HG02642 (cell line): ENCODE measurements at regions not wholly inside any gene's neighbourhood (a gene's known extent, or its start where the extent isn't known, plus 50 kb on each side); places are given as distances from the start of the nearest gene placed in this dataset.
"Not testable (repeated sequence)": the region's sequence is repeated elsewhere in the genome, so short reads cannot be mapped to it uniquely, and the experiment has no call there.

ENCODE experiments used
- ATAC-seq: cut with Tn5 transposase; IDR thresholded peaks from one replicate; pipeline ENCODE4 v1.9.1; 2021; ENCODE audit warnings: mild to moderate bottlenecking; ENCODE audit not compliant: unreplicated experiment, poor library complexity

DNA sequence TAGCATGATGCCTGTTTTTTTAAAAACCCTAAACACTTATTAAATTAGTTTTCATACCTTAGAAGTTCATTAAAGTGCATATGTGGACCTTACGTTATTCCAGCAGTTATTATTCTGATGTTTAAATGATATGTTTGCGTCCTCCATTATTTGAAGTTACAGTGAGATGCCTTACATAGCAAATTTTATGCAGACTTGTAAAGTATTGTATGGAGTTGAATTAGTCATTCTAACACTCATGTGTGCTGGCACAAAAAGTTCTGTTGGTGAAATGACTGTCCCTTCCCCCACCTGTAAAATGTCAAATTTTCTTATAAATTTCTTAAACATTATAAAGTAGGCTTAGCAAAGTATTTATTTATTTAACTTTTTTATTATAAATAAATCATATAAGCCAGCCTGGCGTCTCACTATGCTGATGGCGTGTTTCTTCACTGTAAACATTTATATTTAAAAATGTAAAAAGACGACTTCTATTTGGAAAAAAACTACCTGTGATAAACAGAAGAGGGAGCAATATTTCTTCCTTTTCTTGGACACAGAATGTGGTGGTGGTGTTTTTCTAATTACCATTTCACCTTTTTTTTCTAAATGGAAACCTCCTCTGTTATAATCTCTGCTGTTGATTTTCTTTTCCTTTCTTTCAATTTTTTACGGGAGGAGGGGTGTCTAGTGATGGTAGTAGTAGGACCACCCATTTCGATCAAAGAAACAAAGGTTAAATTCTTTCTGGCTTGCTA is 155.4 kb downstream of the RFPL4B start:
- ATAC-seq = no peak

DNA sequence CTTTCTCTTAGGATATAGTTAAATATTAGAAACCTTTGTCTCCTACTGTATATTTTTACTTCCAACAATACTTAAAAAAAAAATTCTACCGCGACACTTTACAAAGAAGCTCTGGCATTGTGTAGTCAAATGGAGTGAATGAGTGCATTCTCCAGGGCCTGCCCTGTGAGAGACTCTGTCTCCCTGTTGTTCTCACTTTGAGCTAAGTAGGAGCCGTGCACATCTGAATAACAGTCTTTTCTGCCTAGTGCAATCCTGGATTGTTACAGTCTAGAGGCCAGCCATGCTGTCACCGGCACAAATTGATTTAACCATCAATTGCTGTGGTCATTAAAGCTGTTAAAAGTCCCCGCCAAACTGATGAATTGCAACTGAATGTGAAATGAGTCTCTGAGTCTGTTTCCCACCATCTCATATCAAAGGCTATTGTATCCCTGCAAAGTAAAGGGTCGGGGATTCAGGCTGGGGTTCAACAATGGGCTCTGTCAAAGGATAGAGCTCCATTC is 156.0 kb downstream of the RFPL4B start:
- no peak for ATAC-seq

DNA sequence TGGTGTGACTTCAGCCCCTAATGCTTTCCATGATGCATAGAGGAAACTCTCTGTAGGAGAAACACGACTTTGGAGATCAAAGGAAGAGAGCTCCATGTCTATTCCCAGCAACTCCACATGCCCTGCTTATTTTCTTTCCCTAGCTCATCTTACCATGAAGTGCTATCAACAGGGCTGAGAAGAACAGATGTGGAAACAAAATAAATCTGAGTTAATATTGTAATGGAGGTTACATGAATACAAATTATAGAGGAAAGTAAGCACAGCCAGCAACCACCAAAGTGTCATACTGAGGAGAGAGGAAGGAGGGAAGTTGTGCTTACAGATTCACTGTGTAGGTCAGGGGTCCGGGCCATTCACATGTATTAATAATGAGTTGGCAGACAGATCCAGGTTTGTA is 157.5 kb downstream of the RFPL4B start:
- no peak for ATAC-seq

DNA sequence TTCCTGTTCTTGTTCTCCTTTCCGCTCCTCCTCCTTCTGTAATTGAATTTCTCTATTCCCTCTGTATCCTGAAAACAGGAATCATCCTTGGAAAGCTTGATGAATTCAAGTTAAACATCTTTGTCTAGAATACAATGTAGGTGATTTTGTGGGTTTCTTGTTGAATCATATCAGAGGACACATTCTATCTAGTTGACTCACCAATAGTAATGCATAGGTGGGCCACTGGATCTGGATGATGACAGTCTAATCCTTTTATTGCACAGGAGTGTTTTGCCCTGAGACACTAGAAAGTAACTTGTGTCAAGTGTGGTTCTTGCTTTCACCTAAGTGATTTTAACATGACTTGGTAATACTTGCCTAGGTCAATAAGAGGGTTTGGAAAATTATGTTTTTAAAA is 164.3 kb downstream of the RFPL4B start:
- ATAC-seq = no peak

DNA sequence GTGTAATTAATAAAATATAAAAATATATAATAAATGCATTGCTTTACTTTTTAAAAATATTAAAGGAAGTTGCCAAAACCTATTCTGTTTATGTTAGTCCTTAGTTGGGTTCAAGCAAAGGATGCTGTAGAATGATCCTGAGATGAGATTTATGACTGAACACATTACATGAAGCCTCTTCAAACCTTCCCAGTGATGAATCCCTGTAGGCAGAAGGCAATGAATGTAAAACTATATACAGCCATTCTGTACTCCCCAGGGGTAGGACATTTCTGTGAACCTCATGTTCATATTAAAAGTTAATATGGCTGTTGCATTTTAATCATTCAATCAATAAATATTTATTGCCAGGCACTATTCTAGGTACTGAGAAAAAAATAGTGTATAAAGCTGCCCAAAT is 166.0 kb downstream of the RFPL4B start:
- ATAC-seq = no peak

DNA sequence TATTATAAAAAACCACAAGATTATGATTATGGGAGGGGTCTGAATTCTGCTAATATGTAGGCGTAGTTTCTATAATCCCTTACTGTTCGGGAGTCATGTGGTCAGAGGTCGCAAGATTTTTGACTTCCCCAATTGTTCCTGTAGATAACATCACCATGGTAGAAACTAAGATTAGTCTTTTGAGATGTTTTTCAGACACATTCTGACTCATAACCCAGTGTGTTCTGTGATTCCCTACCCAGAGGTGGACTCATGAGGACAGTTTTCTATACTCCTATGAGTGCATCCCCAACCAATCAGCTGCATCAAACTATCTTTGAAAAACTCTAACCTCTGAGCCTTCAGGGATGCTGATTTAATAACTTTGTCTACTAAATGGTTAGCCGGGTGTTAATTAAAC is 175.5 kb downstream of the RFPL4B start:
- ATAC-seq = peak; percentile 55

DNA sequence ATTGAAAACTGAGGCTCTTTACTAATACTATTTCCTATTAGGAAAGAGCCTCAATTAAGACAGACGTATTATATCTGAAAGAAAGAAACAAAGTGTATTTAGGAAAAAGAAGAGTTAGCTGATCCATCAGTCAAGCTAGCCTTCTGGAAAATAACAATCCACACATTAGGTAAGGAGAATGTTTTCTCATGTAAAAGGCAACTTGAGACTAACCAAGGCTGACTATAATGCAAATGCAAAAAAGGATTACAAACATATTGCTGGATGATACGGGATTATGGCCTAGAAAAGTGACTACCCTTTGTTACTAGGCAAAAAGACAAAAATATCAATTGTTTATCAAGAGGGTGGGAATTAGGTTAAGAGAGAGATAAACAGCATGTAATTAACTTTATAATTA is 176.9 kb downstream of the RFPL4B start:
- no peak for ATAC-seq

DNA sequence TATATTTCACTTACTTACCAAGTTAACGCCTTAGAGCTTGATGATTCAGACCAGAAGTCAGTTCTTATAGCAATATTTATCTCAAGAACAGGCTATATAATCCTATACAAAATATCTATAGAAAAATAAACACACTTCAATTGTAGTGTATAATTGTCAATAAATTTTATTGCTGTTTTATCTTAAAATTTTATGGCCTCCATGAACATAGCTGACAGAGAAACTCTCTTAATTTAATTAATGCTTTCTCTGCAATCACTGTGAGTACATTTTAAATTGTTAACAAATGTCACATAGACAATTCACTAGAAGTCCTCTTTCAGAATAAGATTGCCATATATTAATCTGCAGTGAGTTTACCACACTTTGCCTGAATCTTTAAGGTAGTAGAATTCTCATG is 178.6 kb downstream of the RFPL4B start:
- no peak for ATAC-seq

DNA sequence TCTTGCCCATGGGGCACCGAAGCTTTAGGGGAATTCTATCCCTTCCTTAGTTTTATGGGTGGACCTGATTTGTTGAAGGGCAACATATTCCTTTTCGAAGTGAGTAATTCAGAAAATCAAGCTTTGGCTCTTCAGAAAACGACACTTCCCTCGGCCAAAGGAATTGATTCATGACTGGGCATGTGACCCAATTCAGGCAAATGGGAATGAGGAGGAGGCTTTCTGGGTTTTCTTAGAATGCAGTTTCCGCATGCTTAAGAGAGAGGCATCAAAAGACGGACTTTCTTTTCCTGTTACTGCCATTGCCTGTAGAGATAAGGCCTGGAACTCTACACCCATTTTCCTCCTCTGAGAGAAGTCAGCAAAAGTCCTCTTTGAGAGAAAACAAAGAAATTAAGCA is 179.5 kb downstream of the RFPL4B start:
- ATAC-seq = no peak

DNA sequence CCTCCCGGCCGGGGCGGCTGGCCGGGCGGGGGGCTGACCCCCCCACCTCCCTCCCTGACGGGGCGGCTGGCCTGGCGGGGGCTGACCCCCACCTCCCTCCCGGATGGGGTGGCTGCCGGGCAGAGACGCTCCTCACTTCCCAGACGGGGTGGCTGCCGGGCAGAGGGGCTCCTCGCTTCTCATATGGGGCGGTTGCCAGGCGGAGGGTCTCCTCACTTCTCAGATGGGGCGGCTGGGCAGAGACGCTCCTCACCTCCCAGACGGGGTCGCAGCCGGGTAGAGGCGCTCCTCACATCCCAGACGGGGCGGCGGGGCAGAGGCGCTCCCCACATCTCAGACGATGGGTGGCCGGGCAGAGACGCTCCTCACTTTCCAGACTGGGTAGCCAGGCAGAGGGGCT is 181.2 kb downstream of the RFPL4B start:
- not testable (repeated sequence) for ATAC-seq

DNA sequence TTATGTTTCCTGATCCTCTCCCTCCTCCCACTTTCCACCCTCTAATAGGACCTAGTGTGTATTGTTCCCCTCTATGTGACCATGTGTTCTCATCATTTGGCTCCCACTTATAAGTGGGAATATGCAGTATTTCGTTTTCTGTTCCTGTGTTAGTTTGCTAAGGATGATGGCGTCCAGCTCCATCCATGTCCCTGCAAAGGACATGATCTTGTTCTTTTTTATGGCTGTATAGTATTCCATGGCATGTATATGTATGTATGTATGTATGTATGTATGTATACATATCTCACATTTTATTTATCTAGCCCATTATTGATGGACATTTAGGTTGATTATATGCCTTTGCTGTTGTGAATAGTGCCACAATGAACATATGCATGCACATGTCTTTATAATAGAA is 188.7 kb downstream of the RFPL4B start:
- no peak for ATAC-seq

DNA sequence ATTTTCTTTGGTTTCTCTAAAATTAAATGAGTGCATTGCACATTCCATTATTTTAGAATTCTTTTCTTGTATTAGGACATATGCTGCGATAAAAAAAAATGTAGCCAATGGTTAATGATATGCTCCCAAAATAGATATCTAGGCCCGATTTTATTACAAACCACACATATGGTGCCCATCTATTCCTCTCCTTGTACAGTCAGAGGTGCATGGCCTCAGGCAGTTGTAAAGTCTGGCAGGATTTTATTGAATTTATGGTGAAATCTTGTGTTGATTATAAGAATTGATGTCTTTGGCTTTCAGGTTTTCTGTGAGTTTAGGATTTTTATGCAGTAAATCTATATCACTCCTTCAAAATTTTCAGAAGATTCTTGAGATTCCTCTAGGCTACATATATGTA is 192.2 kb downstream of the RFPL4B start:
- ATAC-seq = no peak

DNA sequence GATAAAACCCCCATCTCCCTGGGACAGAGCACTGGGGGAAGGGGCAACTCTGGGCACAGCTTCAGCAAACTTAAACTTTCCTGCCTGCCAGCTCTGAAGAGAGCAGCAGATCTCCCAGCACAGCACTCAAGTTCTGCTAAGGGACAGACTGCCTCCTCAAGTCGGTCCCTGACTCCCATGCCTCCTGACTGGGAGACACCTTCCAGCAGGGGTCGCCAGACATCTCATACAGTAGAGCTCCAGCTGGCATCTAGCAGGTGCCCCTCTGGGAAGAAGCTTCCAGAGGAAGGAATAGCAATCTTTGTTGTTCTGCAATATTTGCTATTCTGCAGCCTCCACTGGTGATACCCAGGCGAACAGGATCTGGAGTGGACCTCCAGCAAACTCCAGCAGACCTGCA is 194.7 kb downstream of the RFPL4B start:
- not testable (repeated sequence) for ATAC-seq

DNA sequence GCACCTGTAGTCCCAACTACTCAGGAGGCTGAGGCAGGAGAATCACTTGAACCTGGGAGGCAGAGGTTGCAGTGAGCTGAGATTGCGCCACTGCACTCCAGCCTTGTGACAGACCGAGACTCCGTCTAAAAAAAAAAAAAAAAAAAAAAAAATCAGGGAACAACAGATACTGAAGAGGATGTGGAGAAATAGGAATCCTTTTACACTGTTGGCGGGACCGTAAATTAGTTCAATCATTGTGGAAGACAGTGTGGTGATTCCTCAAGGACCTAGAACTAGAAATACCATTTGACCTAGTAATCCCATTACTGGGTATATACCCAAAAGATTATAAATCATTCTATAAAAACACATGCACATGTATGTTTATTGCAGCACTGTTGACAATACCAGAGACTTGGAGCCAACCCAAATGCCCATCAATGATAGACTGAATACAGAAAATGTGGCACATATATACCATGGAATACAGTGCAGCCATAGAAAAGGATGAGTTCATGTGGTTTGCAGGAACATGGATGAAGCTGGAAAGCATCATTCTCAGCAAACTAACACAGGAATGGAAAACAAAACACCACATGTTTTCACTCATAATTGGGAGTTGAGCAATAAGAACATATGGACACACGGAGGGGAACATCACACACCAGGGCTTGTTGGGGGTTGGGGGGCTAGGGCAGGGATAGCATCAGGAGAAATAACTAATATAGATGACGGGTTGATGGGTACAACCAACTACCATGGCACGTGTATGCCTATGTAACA is 200.4 kb downstream of the RFPL4B start:
- not testable (repeated sequence) for ATAC-seq

DNA sequence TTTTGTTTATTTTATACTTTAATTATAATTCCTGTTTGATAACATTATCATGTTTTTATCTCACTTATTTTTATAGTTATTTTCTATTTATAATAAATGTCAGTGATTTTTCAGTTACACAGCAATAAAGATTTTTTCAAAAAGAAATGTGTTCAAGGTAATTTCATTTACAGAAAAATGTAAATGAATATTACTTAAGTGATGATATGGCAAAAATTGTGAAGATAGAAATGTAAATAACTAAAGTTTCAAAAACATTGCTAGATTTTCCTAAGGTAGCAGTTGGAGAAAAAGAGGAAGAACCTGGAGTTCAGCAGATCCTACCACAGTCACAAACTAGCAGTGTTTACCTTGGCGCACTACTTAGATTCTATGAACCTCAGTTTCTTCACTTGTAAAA is 202.6 kb downstream of the RFPL4B start:
- no peak for ATAC-seq

DNA sequence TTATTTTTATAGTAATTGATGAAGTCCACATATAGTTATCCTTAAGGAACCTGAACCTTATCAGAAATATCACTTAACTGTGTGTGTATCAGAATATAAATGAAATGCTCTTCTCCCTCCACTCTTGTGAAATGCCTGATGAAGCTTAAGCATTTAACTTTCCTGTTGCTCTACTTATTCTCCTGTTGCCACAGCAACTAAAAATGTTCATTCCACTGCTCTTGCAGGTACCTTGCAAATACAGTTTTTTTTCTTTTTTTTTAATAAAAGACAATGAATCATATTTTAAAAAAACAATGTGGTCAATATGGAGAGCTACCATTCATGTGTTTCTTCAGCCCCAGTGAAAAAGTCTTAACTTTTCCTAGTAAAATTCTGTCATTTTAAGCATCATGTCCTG is 210.3 kb downstream of the RFPL4B start:
- ATAC-seq = no peak

DNA sequence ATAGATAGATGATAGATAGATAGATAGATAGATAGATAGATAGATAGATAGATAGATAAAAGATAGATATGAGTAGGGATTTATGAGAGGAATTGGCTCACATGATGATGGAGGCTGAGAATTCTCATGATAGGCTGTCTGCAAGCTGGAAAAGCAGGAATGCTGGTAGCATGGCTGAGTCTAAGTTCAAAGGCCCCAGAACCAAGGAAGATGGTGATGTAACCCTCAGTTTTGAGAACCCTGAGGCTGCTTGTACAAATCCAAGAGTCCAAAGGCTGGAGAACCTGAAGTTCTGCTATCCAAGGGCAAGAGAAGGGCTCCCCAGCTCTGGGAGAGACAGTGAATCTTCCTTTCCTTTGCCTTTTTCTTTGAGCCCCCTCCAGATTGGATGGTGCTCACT is 210.8 kb downstream of the RFPL4B start:
- no peak for ATAC-seq

DNA sequence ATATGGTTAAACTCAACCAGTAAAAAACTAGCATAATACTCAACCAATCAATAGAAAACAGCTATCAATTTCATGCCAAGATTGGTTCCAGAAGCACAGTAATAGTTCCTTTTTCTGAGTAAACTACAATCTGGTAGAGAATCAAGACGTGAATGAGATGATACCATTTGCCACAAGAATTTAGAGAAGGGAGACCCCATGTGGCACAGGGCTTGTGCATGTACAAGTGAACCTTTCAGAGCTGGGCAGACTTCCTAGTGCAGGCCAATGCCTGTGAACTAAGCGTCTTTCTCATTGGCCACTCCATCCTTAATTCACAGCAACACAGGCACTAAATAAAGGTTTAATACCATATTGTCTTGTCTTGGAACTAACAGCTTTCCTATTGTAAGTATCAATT is 213.5 kb downstream of the RFPL4B start:
- no peak for ATAC-seq

DNA sequence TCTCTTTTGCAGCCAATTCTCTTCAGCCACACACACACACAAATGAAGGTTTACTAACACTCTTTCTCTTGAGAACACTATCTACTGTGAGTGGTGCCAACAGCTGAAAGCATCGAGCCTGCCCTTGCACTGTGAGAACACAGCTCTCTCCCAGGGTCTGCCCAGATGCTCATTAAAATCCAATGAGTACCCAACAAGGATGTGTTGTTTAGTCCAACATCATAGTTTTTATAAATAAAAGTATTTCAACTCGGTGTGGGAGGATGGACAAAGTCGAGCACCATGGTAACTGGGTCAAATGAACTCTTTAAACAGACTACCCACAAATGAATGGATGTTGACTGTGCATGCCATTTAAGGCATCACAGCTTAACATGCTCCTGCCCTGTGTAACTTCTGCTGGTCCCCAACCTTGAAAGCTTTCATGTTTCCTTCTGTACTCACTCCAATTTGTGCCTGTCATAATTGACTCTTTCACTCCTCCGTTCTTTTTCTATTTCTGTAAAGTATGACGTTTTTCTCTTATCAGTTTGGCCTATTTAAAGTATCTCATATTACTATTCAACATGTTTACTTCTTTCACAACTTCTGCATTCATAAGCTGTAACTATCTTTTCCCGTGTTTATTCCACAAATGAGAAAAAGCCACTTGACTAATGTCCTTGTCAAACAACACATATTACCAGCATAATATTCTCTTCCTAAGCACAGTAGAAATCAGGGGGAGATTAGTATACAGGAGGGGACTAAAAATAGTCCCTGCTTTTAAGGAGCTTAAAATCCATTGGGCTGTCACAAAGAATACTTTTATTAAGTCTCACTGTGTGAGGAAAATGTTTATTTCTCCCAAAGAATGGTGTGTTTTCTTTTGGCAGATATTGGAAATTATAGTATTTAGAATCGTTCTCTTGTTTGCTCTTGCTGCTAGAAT is 215.4 kb downstream of the RFPL4B start:
- ATAC-seq = no peak

DNA sequence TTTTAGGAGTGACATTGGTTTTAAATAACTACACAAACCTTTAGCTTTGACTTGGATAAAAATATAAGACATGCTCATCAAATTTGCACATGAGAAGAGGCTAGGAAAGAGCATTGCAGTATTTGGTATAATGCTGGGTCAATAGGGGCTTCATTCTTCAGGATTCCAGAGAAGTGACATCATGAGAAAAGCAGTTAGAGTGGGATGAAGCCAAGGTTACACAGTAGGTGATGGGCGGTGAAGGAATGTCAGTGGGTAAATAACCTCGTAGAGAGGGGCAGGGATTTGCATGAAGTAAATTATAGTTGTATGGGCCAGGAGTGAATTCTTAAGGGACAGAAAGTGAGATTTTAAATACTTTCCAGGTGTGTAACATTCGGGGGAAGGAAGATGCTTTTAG is 216.2 kb downstream of the RFPL4B start:
- ATAC-seq = no peak

DNA sequence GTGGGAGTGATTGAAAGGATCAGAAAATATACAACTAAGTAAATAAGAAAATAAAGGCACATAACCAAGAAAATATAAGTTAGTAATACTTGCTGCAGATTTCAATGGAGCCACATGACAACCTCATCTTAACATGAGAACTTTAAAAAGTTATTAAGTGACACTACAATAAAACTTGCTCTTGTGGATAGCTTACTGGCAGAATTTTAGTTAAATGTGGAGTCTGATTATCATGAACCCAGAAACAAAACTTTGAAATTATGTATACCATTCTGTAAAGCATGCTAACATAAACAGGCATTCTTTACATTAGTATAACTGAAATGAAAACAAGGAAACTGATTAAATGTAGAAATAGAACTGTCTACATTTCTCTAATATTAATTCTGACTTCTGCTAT is 220.9 kb downstream of the RFPL4B start:
- ATAC-seq = no peak
